OCI-LY1 (cell line): ENCODE measurements at regions not wholly inside any gene's neighbourhood (a gene's known extent, or its start where the extent isn't known, plus 50 kb on each side); places are given as distances from the start of the nearest gene placed in this dataset.

Experiments
- H2AFZ ChIP-seq: fragments of 200-600 bp; sonication (generic), shearing (Covaris generic); 2 replicates; pipeline ENCODE4 v1.6.0; 2014; ENCODE audit warnings: antibody characterized with exemption, mild to moderate bottlenecking, low read length
- H3F3A ChIP-seq: fragments of 200-600 bp; sonication (generic), shearing (Covaris generic); 2 replicates; pipeline ENCODE4 v1.6.0; 2014; ENCODE audit warnings: mild to moderate bottlenecking, antibody characterized with exemption, low read length, moderate library complexity; ENCODE audit not compliant: insufficient read depth
- H3K27ac ChIP-seq: fragments of 200-600 bp; sonication (generic); 2 replicates; pipeline ENCODE4 v1.5.1; 2014; ENCODE audit warnings: low read length, mixed run types, mild to moderate bottlenecking, low read depth; ENCODE audit not compliant: poor library complexity, severe bottlenecking
- H3K27me3 ChIP-seq: fragments of 200-600 bp; sonication (generic); 2 replicates; pipeline ENCODE4 v1.6.0; 2014; ENCODE audit warnings: antibody characterized with exemption, mild to moderate bottlenecking, low read length, moderate library complexity; ENCODE audit not compliant: insufficient read depth
- H3K36me3 ChIP-seq: fragments of 200-600 bp; sonication (generic); 2 replicates; pipeline ENCODE4 v1.6.1; 2014; ENCODE audit warnings: mild to moderate bottlenecking, antibody characterized with exemption, low read length, moderate library complexity, mixed read lengths; ENCODE audit not compliant: insufficient read depth
- H3K4me1 ChIP-seq: fragments of 200-600 bp; sonication (generic); 2 replicates; pipeline ENCODE4 v1.5.1; 2014; ENCODE audit warnings: mild to moderate bottlenecking, low read length, moderate library complexity; ENCODE audit not compliant: insufficient read depth, severe bottlenecking
- H3K4me2 ChIP-seq: fragments of 200-600 bp; sonication (generic), shearing (Covaris generic); 2 replicates; pipeline ENCODE4 v1.6.1; 2014; ENCODE audit warnings: low read length
- H3K4me3 ChIP-seq: fragments of 200-600 bp; sonication (generic); 2 replicates; pipeline ENCODE4 v1.5.1; 2014; ENCODE audit warnings: low read length, low read depth, mild to moderate bottlenecking, mixed read lengths; ENCODE audit not compliant: poor library complexity, severe bottlenecking
- H3K79me2 ChIP-seq: fragments of 200-600 bp; shearing (Covaris generic); 2 replicates; pipeline ENCODE4 v1.6.1; 2016; ENCODE audit warnings: mixed run types, low read length, mixed read lengths; ENCODE audit not compliant: insufficient read depth
- H3K9ac ChIP-seq: fragments of 200-600 bp; sonication (generic), shearing (Covaris generic); 2 replicates; pipeline ENCODE4 v1.6.1; 2014; ENCODE audit warnings: mild to moderate bottlenecking, low read length, mixed read lengths
- H3K9me2 ChIP-seq: fragments of 200-600 bp; sonication (generic), shearing (Covaris generic); 2 replicates; pipeline ENCODE4 v1.6.1; 2014; ENCODE audit warnings: low read depth, mild to moderate bottlenecking, low read length, mixed read lengths
- H3K9me3 ChIP-seq: fragments of 200-600 bp; shearing (Covaris generic); 2 replicates; pipeline ENCODE4 v1.6.1; 2014; ENCODE audit warnings: low read length, mixed read lengths
- H4K20me1 ChIP-seq: fragments of 200-600 bp; sonication (generic), shearing (Covaris generic); 2 replicates; pipeline ENCODE4 v1.6.0; 2016; ENCODE audit warnings: mild to moderate bottlenecking, low read length; ENCODE audit not compliant: insufficient read depth
- EZH2 ChIP-seq: fragments of 200-600 bp; sonication (generic), shearing (Covaris generic); IDR thresholded peaks from 2 replicates; pipeline ENCODE4 v1.8.0; 2017; ENCODE audit warnings: borderline replicate concordance, mixed run types, mild to moderate bottlenecking, antibody characterized with exemption, low read length, moderate library complexity, mixed read lengths
- TF ChIP-seq, protein P1 (sequence below): fragments of 200-600 bp; sonication (generic), shearing (Covaris generic); IDR thresholded peaks from 2 replicates; pipeline ENCODE4 v1.5.1; 2017; ENCODE audit warnings: mild to moderate bottlenecking, antibody characterized with exemption, low read length, moderate library complexity, mixed read lengths

GRCh38 chr1:228867108-228867950 is 132.1 kb downstream of the RHOU start:
- H3F3A ChIP-seq = no peaks in the 10 kb centered on the region
- no peak overlapping the region for H3K27ac ChIP-seq
- no peaks in the 10 kb centered on the region for H3K9me2 ChIP-seq
- H3K79me2 ChIP-seq = no peaks in the 10 kb centered on the region
- no peaks in the 10 kb centered on the region for H3K36me3 ChIP-seq
- H3K9me3 ChIP-seq = no peaks in the 10 kb centered on the region
- no peaks in the 10 kb centered on the region for H4K20me1 ChIP-seq
- no peak overlapping the region for H3K9ac ChIP-seq
- H3K27me3 ChIP-seq = no peaks in the 10 kb centered on the region
- H3K4me1 ChIP-seq = no peaks in the 10 kb centered on the region
- H3K4me3 ChIP-seq = no peak overlapping the region
- H2AFZ ChIP-seq = no peak overlapping the region
- TF ChIP-seq EZH2 = no peak
- TF ChIP-seq, protein P1, sequence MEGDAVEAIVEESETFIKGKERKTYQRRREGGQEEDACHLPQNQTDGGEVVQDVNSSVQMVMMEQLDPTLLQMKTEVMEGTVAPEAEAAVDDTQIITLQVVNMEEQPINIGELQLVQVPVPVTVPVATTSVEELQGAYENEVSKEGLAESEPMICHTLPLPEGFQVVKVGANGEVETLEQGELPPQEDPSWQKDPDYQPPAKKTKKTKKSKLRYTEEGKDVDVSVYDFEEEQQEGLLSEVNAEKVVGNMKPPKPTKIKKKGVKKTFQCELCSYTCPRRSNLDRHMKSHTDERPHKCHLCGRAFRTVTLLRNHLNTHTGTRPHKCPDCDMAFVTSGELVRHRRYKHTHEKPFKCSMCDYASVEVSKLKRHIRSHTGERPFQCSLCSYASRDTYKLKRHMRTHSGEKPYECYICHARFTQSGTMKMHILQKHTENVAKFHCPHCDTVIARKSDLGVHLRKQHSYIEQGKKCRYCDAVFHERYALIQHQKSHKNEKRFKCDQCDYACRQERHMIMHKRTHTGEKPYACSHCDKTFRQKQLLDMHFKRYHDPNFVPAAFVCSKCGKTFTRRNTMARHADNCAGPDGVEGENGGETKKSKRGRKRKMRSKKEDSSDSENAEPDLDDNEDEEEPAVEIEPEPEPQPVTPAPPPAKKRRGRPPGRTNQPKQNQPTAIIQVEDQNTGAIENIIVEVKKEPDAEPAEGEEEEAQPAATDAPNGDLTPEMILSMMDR = no peak
- no peak overlapping the region for H3K4me2 ChIP-seq

DNA sequence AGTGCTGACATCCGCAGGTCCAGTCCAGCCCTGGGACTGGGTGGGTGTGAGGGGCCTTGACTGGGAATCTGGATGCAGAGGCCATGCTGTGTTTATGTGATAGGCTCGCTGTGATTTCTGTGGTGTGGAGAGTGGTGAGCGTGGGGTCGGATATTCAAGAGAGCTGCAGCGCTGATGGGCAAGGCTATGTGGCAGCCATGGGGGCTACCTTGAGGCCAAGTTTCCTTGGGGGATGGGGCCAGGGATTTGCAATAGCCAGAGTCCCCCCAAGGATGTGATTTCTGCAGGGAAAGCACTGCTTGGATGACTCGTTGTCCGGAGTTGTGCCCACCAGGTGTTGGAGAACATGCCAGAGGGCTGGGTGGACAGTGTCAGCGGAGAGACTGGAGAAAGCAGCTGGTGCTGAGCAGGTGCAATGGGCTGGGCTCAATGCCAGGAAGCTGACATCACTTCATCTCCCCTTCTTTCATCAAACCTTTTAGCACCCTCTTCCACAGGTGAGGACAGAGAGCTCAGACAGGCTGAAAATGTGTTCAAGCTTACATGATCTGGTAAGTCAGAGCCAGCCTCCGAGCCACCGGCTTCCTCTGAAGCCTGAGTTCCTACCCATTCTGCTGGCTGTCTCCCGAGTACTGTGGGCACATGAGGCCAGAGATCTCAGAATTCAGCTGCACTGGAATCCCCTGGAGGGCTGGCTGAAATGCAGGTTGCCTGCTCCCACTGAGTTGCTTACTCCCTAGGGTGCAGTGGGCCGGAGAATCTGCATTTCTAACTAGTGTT is 132.9 kb downstream of the RHOU start:
- Histone ChIP-seq H4K20me1 (no peaks in the 10 kb centered on the region), H3F3A (no peaks in the 10 kb centered on the region), H2AFZ (no peak overlapping the region), H3K9ac (no peak overlapping the region), H3K36me3 (no peaks in the 10 kb centered on the region), H3K4me3 (no peak overlapping the region), H3K27ac (no peak overlapping the region), H3K9me3 (no peaks in the 10 kb centered on the region), H3K4me2 (no peak overlapping the region), H3K27me3 (no peaks in the 10 kb centered on the region), H3K79me2 (no peaks in the 10 kb centered on the region), H3K4me1 (no peaks in the 10 kb centered on the region), H3K9me2 (no peaks in the 10 kb centered on the region)
- TF ChIP-seq, protein P1 = no peak
- no peak for TF ChIP-seq EZH2

DNA sequence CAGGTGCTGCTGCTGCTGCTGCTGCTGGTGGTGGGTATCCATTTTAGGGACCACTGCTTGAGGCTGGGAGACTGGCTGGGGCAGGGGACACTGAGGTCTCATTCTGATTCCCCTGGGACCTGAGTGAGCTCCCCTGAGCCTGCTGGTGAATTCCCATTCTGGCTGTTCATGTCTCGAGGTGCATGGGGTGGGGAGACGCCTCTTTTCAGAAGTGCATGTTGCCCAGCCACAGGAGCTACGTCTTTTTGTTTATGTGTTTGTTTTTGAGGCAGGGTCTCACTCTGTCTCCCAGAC is 133.4 kb downstream of the RHOU start:
- H3K4me1 ChIP-seq = no peaks in the 10 kb centered on the region
- H3K4me3 ChIP-seq = no peak overlapping the region
- no peaks in the 10 kb centered on the region for H3F3A ChIP-seq
- no peaks in the 10 kb centered on the region for H3K79me2 ChIP-seq
- H4K20me1 ChIP-seq = no peaks in the 10 kb centered on the region
- no peak overlapping the region for H3K9ac ChIP-seq
- no peak for TF ChIP-seq EZH2
- TF ChIP-seq, protein P1 = no peak
- H3K27ac ChIP-seq = no peak overlapping the region
- no peaks in the 10 kb centered on the region for H3K27me3 ChIP-seq
- H3K9me2 ChIP-seq = no peaks in the 10 kb centered on the region
- H2AFZ ChIP-seq = no peak overlapping the region
- no peak overlapping the region for H3K4me2 ChIP-seq
- no peaks in the 10 kb centered on the region for H3K36me3 ChIP-seq
- no peaks in the 10 kb centered on the region for H3K9me3 ChIP-seq
